ENCODE measurements at regions not wholly inside any gene's neighbourhood (a gene's known extent, or its start where the extent isn't known, plus 50 kb on each side); places are given as distances from the start of the nearest gene placed in this dataset.
"Not testable (repeated sequence)": the region's sequence is repeated elsewhere in the genome, so short reads cannot be mapped to it uniquely, and the experiment has no call there.

DNA sequence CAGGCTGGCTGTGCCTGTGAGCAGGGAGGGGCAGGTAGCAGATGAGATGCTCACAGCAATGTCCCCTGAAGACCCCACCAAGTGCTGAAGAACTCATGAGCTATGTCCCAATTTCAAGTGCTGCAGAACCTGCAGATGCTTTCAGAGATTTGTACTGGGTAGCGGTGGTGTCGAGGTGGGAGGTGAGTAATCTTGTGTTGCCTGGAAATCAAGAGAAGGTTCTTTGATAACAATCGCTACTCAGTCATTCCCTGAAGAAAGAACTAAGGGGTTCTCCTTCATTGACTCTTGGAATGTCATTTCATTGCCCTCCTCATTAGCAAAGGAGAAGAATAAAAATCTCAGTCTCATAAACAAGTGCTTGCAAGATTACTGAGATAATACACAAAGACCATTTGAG, 246.4 kb downstream of the EMX2 start:
- peak; percentile 92 for DNase-seq (ENCODE audit: low read depth)

DNA sequence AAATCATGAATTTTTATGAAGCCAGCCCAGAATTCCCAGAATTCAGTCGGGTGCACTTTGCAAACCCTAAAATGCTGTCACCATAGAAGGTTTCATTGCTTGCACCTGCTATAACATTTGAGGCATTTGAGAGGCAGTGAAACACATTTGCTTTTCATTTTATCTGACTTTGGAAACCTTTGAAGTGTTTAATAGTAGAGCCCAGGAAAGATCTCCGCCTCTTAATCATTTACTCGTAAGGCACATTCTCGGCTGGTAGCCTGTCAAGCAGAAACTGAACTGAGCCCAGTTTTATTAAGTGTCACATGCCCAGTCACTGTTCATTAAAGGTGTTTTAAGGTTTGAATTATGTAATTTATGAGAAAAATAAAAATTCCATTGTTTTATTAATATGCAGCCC, 247.6 kb downstream of the EMX2 start:
- peak; percentile 85 for DNase-seq (ENCODE audit: low read depth)

DNA sequence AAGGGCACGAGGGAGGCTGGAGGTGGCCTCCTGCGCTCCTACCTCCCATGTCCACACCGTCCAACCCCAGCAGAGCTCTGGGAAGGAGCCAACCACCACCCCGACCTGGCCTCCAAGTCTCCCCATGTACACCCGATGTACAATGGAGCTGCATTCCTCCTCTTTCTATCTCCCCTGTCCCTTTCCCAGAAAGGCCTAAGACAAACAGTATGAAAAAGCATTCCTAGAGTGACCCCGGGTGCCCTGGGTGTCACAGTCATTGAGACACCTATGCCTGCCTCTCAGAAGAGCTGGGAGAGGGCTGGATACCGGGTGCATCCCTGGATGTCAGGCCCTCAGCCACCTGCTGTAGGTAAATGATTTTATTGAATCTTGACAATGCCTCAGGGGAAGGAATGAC, 248.1 kb downstream of the EMX2 start:
- DNase-seq (ENCODE audit: low read depth), result no peak

DNA sequence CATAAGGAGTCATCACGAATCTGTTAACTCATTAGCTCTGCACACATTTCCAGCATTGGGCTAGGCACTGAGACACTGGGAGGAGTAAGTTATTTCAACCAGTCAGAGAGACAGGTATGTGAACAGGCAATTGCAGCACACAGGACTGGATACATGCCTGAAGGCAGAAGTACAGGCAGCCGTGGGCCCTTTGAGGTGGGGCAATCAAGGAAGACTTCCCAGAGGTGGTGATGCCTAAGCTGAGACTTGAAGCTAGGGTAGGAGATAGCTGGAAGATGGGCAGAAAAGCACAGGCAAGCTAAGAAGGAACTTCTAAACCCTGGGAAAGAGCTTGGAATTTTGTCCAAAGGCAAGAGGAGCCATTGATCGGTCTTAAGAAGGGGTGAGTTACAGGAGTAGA, 249.7 kb downstream of the EMX2 start:
- no peak for DNase-seq (ENCODE audit: low read depth)

DNA sequence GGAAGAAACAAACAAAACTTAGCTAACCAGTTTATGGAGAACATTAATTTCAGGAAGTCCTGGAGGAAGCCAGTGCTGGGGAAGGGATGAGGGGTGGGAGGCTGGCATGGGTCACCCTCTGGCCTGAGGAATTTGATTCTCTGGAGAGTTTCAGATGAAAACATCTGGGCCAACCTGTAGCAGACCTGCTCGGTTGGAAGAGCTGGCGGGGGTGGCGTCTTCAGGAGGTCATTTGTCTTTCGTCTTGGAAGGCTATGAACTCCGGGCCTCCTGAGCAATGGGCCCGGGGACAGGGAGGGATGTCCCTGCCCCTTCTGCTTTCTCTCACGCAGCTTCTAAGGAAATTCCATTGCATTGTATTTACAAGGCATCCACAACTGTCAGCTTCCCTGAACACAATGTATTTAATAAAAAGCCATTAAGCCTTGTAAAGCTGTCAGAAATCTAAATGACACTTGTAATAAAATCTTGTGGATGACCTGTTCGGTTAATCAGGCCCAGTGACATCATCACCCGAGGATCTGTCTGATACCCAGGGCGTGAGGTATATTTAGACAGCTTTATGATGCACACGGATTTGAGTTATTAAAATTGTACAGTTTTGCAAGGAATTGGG, 250.5 kb downstream of the RAB11FIP2 start:
- DNase-seq (ENCODE audit: low read depth), result no peak

DNA sequence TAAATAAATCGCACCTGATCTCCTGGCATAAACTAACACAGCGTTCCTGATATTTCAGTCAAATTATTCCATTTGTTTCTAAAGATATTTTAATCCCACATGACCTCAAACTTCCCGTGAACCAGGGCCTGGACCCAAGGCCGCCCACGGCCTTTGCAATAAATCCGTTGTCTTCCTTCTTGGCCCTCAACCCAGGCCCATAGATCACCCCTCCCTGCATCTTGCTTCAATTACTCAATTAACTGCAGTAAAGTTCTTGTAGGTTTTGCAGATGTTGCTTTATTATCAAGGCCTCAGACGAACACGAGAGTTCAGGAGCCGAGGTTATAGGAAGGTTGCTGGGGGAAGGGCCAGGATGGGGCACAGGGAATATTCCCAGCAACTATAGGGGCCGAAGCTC, 249.4 kb downstream of the RAB11FIP2 start:
- no peak for DNase-seq (ENCODE audit: low read depth)

DNA sequence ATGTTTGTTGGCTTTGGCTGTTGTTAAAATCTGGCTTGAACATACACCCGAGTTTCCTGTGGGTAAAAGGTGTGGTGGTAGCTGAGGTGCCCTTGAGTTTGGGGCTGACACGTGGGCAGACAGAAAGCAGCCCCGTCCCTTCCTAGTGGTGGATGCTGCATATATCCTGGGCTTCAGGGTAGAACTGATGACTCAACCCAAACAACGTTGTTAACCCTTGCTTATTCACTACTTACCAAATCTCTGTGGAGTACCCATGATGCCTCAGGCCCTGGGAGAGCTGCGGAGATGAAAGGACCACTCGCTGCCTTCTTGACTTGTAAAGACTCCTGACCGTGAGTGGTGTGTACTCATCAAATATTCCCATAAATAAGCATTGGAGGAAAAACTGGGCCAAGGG, 245.1 kb downstream of the RAB11FIP2 start:
- no peak for DNase-seq (ENCODE audit: low read depth)

DNA sequence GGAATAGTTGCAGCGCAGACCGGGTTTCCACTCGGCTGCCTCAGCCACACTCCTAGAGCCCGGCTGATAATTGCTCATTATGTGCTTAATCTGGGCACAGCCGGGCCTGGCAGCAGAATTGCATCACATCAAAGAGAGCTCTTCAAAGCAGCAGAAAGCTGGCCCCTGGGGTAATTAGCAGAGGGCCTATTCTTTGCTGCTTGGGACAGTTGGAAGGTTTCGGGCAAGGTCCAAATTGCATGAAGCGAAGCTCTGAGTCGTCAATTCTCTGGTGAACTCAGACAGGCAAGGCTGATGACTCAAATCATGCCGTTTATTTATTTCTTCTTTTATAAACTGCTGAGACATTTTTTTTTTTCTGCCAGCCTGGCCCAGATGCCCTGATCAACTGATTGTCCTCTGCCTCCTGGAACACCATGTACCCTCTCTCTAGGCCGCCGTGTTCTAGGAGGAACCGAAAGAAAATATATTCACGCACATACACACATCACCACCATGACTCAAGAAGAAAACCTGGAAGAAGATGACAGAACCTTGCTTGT, 242.2 kb downstream of the RAB11FIP2 start:
- peak; percentile 96 for DNase-seq (ENCODE audit: low read depth)

DNA sequence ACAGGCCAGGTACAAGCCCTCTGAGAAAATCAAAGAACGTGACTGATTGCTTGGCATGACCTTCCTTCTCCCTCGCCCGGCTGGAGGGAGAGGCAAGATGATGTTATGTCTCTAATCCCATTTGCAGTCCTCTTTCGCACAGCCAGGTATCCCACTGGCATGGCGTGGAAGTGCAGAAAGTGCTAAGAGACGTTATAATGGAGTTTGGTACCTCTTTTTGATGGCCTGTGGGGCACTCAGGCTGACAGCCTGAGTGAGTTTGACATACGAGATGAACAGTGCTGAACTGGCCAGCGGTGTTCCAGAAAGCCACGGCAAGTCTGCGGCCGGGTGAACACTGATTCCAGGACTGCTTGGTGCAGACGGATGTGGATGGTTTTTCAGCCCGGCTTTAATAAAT, 241.6 kb downstream of the RAB11FIP2 start:
- DNase-seq (ENCODE audit: low read depth), result no peak

DNA sequence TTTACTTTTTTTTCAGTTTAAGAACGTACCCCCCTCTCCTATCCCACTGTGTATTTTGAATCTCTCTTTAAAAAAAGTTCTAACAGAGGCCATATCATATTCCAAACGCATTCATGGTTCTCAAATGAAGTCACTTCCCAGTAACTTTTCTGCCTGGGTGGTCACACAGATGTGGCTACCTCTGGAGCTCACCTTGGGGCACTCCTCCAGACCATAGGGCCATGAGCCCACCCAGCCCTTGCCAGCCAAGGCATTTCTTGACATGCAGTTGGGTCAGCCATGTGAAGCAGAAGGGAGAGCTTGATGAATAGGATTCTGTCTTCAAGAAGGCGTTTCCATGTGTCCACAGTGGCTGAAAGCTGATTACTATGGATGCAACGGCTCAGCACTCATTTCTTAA, 239.3 kb downstream of the RAB11FIP2 start:
- no peak for DNase-seq (ENCODE audit: low read depth)

DNA sequence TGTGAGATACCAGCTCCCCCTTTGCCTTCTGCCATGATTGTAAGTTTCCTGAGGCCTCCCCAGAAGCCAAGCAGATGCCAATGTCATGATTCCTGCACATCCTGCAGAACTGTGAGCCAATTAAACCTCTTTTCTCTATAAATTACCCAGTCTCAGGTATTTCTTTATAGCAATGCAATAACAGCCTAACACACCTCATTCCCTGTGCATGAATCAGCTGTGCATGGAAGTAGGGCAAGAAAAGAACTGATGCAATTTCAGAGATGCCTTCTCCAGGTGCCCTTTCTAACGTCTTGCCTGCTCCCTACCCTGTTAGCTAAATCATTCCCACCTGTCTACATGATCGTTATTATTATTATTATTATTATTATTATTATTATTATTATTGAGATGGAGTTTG, 230.9 kb downstream of the RAB11FIP2 start:
- DNase-seq (ENCODE audit: low read depth), result peak; percentile 54

DNA sequence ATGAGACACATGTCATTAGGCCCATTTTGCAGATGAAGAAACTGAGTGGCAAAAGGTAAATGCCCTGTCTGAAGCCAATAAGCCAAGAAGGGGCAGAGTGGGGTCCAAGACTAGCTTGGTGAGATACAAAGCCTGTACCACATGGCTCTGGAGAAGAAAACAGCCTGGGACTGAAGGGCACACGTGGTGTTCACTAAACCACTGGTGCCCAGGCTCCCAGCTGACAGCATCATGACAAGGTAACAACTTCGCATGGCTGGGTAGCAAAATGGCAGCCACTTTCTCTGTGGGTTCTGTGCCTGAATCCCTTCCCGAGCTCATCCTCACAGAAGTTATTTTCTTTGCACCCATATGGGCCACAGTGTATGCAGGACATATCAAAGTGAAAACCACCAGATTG, 229.6 kb downstream of the RAB11FIP2 start:
- no peak for DNase-seq (ENCODE audit: low read depth)

DNA sequence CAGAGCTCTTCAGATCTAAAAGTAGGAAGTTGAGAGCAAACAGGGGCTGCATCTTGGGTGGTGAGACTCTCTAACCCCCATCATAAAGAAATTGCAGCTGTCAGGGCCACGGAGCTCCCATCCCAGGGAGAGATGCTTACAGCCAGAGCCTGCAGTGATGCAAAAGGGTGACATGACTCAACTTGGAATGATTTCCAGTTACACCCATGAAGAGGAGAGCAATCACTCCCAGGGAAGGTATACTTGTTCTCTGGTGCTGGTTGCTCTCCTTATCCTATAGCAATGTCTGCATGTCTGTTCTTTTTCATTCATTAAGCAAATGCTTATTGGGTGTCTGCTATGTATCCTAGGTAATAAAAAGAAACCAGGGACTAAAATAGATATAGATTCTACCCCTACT, 228.0 kb downstream of the RAB11FIP2 start:
- DNase-seq (ENCODE audit: low read depth), result peak; percentile 37

DNA sequence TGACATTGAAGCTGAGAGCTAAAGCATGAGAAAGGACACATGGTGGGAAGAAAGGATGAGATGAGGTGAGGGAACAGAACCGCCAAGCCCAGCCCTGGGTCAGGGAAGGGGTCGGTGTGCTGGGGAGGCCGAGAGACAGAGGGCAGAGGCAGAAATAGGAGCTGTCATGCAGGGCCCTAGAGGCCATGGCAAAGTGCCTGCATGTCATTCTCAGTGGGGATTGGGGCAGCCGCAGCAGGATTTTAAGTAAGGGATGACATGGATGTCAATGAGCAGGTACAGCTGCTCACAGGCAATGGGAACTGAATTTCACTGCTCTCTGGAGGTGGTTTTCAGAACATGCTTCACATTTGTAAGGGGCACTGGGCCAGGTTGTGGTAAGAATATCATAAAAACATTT, 227.4 kb downstream of the RAB11FIP2 start:
- DNase-seq (ENCODE audit: low read depth), result no peak

DNA sequence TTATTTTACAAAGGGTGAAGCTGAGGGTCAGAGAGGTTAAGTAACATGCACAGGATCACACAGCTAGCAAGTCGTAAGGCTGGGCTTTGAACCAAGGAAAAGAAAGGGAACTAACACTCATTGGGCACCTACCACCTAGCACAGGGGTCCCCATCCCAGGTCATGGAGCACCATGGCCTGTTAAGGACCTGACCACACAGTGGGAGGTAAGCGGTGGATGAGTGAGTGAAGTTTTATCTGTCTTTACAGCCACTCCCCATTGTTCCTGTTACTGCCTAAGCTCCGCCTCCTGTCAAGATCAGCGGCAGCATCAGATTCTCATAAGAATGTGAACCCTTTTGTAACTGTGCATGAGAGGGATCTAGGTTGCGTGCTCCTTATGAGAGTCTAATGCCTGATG, 222.8 kb downstream of the RAB11FIP2 start:
- DNase-seq (ENCODE audit: low read depth), result no peak

DNA sequence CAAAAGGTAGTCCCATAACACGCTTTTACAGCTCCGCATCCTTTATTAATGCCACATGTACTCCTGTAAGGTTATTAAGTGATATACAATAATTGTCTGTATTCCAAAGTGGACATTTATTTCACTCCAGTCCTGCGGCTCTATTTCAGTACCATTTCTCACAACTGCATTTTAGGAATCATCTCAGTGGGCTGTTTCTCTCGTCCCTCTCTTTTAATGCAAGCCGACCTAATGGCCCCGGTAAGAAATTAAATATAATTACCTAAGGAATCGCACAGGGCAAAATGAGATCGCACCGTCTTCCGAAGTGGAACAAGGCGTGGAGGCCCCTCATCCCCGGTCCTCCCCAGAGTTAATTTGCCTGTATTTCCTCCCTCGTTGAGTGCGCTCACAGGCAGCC, 216.5 kb downstream of the RAB11FIP2 start:
- DNase-seq (ENCODE audit: low read depth), result no peak

DNA sequence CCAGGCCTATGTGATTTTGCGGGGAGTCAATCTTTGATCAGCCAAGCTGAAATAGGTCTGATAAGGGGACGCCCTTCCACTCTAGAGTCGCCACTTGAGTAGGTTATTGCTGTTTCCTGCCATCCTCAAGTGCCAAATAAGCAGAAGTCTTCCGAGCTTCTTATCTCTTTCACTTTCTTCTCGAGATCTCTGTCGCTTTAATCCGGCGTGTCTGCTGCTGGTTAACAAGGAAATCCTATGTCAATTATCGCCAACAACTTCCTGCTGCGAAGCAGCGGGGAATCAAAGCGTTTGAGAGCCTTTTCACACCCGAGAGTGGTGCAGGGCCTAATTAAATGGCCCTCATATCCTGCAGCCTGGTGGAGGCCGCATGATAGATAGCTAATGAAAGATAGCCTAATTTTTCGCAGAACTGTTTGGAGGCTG, 215.9 kb downstream of the RAB11FIP2 start:
- no peak for DNase-seq (ENCODE audit: low read depth)

DNA sequence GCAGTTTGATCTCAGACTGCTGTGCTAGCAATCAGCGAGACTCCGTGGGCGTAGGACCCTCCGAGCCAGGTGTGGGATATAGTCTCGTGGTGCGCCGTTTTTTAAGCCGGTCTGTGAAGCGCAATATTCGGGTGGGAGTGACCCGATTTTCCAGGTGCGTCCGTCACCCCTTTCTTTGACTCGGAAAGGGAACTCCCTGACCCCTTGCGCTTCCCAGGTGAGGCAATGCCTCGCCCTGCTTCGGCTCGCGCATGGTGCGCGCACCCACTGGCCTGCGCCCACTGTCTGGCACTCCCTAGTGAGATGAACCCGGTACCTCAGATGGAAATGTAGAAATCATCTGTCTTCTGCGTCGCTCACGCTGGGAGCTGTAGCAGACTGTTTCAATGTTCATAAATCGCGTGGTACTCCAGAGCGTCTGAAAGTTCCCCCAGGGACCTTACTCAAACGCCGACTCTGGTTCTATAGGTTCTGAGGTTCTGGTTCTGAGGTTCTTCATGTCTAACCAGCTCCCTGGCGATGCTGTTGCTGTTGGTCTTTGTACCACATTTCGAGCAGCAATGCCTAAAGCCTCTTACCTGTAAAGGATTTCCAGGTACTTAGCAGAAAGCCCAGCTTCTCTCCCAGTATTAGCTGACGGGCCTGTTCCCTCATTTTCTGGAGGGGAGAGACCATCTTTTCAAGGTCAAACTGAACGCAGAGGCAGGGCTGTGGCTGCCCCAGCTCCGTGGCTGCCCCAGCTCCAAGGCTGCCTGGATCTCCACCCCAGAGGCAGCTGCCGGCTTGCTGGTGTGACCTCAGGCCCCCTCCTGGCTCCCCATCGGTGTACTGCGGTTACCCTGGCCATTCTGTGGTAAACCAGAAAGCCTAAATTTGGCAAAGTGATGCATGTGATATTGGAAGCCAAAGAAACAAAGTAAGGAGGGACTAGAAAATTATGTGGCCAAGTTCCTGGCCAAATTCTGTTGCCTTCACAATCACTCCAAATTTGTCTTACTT, 207.9 kb downstream of the RAB11FIP2 start:
- DNase-seq (ENCODE audit: low read depth), result not testable (repeated sequence)

DNA sequence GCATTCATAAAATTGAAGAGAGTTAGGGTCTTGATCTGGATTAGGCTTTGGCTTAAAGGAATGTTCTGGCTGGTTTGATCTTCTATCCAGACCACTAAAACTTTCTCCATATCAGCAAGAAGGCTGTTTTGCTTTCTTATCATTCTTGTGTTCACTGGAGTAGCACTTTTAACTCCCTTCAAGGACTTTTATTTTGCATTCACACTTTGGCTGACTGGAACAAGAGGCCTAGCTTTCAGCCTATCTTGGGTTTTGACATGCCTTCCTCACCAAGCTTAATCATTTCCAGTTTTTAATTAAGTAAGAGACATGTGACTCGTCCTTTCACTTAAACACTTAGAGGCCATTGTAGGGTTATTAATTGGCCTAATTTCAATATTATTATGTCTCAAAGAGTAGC, 190.3 kb downstream of the RAB11FIP2 start:
- DNase-seq (ENCODE audit: low read depth), result not testable (repeated sequence)

DNA sequence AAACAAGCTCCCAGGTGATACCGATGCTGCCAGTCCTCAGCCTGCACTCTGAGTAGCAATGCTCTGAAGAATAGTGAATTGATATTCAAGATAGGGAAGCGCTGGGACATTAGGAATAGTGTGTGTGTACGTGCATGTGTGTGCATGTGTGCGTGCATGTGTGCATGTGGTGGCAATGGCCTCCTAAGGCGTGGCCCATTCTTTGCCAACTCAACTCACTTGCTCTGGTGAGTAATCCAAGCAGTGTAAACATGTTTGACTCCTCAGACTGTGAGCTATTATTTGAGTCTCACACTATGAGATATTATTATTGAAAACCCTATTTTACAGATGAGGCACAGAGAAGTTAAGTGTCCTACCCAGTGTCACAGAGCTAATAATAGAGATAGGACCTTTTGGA, 186.6 kb downstream of the RAB11FIP2 start:
- peak; percentile 7 for DNase-seq (ENCODE audit: low read depth)

DNA sequence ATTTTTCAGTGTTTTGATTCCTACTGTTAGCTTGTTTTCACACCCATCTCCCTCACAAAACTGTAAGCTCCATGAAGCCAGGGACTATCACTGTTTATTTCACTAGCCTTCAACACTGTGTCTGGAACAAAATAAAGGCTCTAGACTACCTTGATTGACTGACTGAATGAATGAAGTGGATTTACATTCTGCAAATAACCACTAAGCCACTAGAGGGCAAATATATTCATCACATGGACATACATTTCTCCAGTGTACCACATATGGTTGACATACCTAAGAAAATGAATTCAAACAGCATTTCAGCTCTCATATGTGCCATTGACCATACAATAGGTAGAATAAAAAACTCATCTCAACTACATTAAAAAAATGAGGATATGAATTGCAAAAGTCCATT, 185.9 kb downstream of the RAB11FIP2 start:
- DNase-seq (ENCODE audit: low read depth), result peak; percentile 36

DNA sequence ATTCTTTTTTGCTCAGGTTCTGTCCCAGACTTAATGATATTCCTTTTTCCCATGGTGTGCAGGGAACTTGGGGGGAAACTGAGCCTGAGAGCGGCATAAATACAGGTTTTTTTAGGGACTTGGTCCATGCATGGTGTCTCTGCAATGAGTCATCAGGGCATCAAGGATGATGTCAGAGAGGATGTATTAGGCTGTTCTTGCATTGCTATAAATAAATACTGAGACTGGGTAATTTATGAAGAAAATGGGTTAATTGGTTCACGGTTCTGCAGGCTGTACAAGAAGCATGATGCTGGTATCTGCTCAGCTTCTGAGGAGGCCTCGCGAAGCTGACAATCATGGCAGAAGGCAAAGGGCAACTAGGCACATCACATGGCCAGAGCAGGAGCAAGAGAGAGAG, 185.4 kb downstream of the RAB11FIP2 start:
- peak; percentile 6 for DNase-seq (ENCODE audit: low read depth)

DNA sequence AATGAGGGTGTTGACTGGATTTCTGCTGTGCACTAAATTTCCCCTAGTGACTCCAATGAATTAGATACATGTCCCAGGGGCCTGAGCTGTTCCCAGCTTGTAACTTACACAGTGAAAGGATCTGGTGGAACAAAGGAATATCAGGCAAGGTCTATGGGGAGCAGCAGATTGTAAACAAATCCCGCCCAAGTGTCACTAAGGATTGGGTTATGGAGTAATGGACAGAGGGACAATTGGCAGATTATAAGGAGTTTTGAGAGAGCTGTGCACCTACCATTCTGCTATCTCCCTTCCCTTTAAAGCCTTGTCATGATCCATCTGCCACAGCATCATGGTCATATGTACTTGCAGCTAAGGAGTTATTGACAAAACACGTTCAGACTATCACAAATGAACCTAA, 183.0 kb downstream of the RAB11FIP2 start:
- no peak for DNase-seq (ENCODE audit: low read depth)
